Loucy (cell line): ENCODE measurements at regions not wholly inside any gene's neighbourhood (a gene's known extent, or its start where the extent isn't known, plus 50 kb on each side); places are given as distances from the start of the nearest gene placed in this dataset.

Experiments used
- H2AFZ ChIP-seq: fragments of 200-600 bp; sonication (generic); 2 replicates; pipeline ENCODE4 v1.6.0; 2016; ENCODE audit warnings: antibody characterized with exemption, mild to moderate bottlenecking, low read length, moderate library complexity
- H3F3A ChIP-seq: fragments of 200-600 bp; 2 replicates; pipeline ENCODE4 v1.6.0; 2016; ENCODE audit warnings: antibody characterized with exemption, low read depth, mild to moderate bottlenecking
- H3K27me3 ChIP-seq: fragments of 200-600 bp; sonication (generic); 2 replicates; pipeline ENCODE4 v1.6.1; 2014; ENCODE audit warnings: low read length, mild to moderate bottlenecking; ENCODE audit not compliant: insufficient read depth, poor library complexity, severe bottlenecking
- H3K36me3 ChIP-seq: fragments of 200-600 bp; sonication (generic); 2 replicates; pipeline ENCODE4 v1.6.1; 2016; ENCODE audit warnings: low read length; ENCODE audit not compliant: insufficient read depth
- H3K4me1 ChIP-seq: fragments of 200-600 bp; sonication (generic); 2 replicates; pipeline ENCODE4 v1.5.1; 2014; ENCODE audit warnings: low read length, mild to moderate bottlenecking; ENCODE audit not compliant: insufficient read depth, poor library complexity, severe bottlenecking
- H3K4me2 ChIP-seq: fragments of 200-600 bp; sonication (generic); 2 replicates; pipeline ENCODE4 v1.6.0; 2014; ENCODE audit warnings: antibody characterized with exemption, low read length, low read depth, mild to moderate bottlenecking; ENCODE audit not compliant: poor library complexity, severe bottlenecking
- H3K4me3 ChIP-seq: fragments of 200-600 bp; sonication (generic); 2 replicates; pipeline ENCODE4 v1.5.1; 2014; ENCODE audit warnings: low read length, mild to moderate bottlenecking, mixed read lengths; ENCODE audit not compliant: poor library complexity, severe bottlenecking
- H3K79me2 ChIP-seq: fragments of 200-600 bp; sonication (generic); 2 replicates; pipeline ENCODE4 v1.6.1; 2014; ENCODE audit warnings: low read length; ENCODE audit not compliant: insufficient read depth
- H3K9ac ChIP-seq: fragments of 200-600 bp; sonication (generic); 2 replicates; pipeline ENCODE4 v1.6.0; 2014; ENCODE audit warnings: mild to moderate bottlenecking, low read depth, low read length, moderate library complexity; ENCODE audit not compliant: poor library complexity, severe bottlenecking
- H3K9me2 ChIP-seq: fragments of 200-600 bp; sonication (generic); replicated peaks from 2 replicates; pipeline ENCODE4 v1.6.1; 2016; ENCODE audit warnings: low read depth, low read length, mixed read lengths
- H3K9me3 ChIP-seq: fragments of 200-600 bp; sonication (generic); 2 replicates; pipeline ENCODE4 v1.6.1; 2014; ENCODE audit warnings: mild to moderate bottlenecking, antibody characterized with exemption, low read length, low read depth; ENCODE audit not compliant: insufficient read depth
- H4K20me1 ChIP-seq: fragments of 200-600 bp; sonication (generic); 2 replicates; pipeline ENCODE4 v1.6.0; 2014; ENCODE audit warnings: antibody characterized with exemption, low read length, mild to moderate bottlenecking; ENCODE audit not compliant: insufficient read depth, poor library complexity, severe bottlenecking
- EZH2phosphoT487 ChIP-seq: fragments of 200-600 bp; IDR thresholded peaks from 2 replicates; pipeline ENCODE4 v1.6.1; 2018; ENCODE audit warnings: antibody characterized with exemption, mild to moderate bottlenecking, moderate library complexity, borderline replicate concordance
- TF ChIP-seq, protein P1 (sequence below): fragments of 200-600 bp; sonication (generic); conservative IDR thresholded peaks from 2 replicates; pipeline ENCODE4 v1.5.1; 2014; ENCODE audit warnings: mild to moderate bottlenecking, antibody characterized with exemption, low read length

DNA sequence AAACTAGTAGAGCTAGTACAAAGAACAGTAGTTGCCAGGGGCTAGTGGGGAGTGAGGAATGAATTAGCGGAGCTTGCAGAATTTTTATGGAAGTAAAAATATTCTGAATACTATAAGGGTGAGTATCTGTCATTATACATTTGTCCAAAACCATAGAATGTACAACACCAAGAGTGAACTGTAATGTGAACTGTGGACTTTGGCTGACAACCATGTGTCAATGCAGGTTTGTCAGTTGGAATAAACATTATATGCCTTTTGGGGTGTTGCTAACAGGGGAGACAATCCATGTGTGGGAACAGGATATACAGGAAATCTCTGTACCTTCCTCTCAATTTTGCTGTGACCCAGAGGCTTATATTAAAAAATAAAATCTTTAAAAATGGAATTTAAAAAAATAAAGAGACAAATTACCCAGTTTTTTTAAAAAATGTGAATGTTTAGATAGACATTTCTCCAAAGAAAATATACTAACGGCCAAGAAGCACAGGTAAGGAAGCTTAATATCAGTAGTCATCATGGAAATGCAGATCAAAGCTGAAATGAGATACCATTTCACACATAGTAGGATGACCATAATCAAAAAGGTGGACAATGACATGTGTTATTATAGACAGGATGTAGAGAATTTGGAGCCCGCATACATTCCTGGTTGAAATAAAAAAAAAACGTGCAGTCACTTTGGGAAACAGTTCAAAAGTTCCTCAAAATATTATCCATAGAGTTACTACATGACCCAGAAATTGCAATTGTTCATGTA is 899.8 kb downstream of the RAB28 start:
- Histone ChIP-seq H3K4me1 (no peaks in the 10 kb centered on the region), H4K20me1 (no peaks in the 10 kb centered on the region), H2AFZ (no peak overlapping the region), H3K9me2 (no peaks in the 10 kb centered on the region), H3K9ac (no peak overlapping the region), H3K4me2 (no peak overlapping the region), H3K9me3 (no peaks in the 10 kb centered on the region), H3K27me3 (no peaks in the 10 kb centered on the region), H3K79me2 (no peaks in the 10 kb centered on the region), H3K4me3 (no peak overlapping the region), H3F3A (no peaks in the 10 kb centered on the region), H3K36me3 (no peaks in the 10 kb centered on the region)
- no peak for TF ChIP-seq EZH2phosphoT487
- TF ChIP-seq, protein P1, sequence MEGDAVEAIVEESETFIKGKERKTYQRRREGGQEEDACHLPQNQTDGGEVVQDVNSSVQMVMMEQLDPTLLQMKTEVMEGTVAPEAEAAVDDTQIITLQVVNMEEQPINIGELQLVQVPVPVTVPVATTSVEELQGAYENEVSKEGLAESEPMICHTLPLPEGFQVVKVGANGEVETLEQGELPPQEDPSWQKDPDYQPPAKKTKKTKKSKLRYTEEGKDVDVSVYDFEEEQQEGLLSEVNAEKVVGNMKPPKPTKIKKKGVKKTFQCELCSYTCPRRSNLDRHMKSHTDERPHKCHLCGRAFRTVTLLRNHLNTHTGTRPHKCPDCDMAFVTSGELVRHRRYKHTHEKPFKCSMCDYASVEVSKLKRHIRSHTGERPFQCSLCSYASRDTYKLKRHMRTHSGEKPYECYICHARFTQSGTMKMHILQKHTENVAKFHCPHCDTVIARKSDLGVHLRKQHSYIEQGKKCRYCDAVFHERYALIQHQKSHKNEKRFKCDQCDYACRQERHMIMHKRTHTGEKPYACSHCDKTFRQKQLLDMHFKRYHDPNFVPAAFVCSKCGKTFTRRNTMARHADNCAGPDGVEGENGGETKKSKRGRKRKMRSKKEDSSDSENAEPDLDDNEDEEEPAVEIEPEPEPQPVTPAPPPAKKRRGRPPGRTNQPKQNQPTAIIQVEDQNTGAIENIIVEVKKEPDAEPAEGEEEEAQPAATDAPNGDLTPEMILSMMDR: no peak

DNA sequence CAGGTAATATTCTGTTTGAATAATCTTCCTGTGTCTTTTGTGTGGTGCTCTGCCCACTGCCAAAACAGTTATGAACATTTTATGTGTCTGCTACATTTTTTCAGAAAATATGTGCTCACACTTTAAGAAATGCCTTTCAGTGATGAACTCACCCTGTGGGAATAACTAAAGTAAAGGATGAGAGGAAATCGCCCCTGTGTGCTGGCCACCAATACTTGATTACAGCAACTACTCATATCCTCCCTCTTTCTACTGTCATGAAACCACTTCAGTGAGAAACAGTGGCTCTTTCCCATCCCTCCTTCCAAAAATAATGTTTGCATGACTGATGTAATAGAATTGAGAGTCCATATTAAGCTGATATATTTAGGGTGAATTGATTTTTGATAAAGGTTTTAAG is 900.9 kb downstream of the RAB28 start:
- no peaks in the 10 kb centered on the region for H3K36me3 ChIP-seq
- TF ChIP-seq EZH2phosphoT487: no peak
- TF ChIP-seq, protein P1: no peak

DNA sequence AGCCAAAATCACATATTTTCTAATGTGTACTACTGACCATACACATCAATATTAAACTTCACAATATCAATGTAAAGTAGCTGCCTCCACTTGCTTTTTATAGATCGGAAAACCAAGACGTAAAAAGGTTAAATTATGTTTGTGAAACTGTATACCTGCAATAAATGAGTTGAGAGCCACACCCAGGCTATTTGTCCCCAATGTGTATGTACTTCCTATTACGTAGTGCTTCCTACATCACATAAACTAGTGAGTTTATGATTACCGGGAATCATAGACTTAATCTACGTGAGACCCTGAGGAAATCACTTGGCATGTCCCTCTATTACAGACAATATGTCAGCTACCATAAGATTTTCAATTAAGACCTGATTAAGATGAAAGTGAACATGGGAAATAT is 903.4 kb downstream of the RAB28 start:
- no peaks in the 10 kb centered on the region for H3K27me3 ChIP-seq
- no peak overlapping the region for H2AFZ ChIP-seq
- H3K9ac ChIP-seq: no peak overlapping the region
- H3K9me2 ChIP-seq: no peaks in the 10 kb centered on the region
- H3K9me3 ChIP-seq: no peaks in the 10 kb centered on the region
- no peaks in the 10 kb centered on the region for H3K4me1 ChIP-seq
- TF ChIP-seq, protein P1: no peak
- TF ChIP-seq EZH2phosphoT487: no peak
- no peaks in the 10 kb centered on the region for H3K79me2 ChIP-seq
- H3K4me3 ChIP-seq: no peak overlapping the region
- H4K20me1 ChIP-seq: no peaks in the 10 kb centered on the region
- no peaks in the 10 kb centered on the region for H3F3A ChIP-seq
- H3K4me2 ChIP-seq: no peak overlapping the region
- H3K36me3 ChIP-seq: no peaks in the 10 kb centered on the region

More for the DNA sequence above, 900.9 kb downstream of the RAB28 start:
- Histone ChIP-seq H2AFZ (no peak overlapping the region), H3K4me3 (no peak overlapping the region), H3K9me2 (no peaks in the 10 kb centered on the region), H3K9me3 (no peaks in the 10 kb centered on the region), H4K20me1 (no peaks in the 10 kb centered on the region), H3K27me3 (no peaks in the 10 kb centered on the region), H3K4me2 (no peak overlapping the region), H3K9ac (no peak overlapping the region), H3F3A (no peaks in the 10 kb centered on the region), H3K4me1 (no peaks in the 10 kb centered on the region), H3K79me2 (no peaks in the 10 kb centered on the region)
